HG03103 (cell line): ENCODE measurements at regions not wholly inside any gene's neighbourhood (a gene's known extent, or its start where the extent isn't known, plus 50 kb on each side); places are given as distances from the start of the nearest gene placed in this dataset.

Experiments
- ATAC-seq: cut with Tn5 transposase; IDR thresholded peaks from one replicate; pipeline ENCODE4 v1.9.1; 2021; ENCODE audit warnings: low read depth; ENCODE audit not compliant: unreplicated experiment

DNA sequence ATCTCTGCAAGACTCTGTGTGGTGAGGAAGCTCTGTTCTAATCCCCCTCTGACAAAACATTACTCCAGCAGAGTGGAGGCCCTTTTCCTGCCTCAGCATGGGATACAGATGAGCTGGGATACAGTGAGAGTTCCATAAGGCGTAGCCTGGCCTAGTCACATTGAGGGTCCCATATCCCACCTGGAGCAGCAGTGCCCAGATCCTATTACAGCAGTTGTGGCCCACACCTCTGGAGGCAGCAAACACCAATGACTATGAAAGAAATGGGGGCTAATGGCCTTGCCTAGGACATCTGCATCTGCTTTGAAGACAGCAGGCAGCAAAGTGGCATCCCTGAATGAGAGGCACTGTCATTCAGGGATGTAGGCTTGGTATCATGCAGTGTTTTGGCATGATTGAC lies 534.5 kb downstream of the TDRD15 start:
- ATAC-seq, result no peak

DNA sequence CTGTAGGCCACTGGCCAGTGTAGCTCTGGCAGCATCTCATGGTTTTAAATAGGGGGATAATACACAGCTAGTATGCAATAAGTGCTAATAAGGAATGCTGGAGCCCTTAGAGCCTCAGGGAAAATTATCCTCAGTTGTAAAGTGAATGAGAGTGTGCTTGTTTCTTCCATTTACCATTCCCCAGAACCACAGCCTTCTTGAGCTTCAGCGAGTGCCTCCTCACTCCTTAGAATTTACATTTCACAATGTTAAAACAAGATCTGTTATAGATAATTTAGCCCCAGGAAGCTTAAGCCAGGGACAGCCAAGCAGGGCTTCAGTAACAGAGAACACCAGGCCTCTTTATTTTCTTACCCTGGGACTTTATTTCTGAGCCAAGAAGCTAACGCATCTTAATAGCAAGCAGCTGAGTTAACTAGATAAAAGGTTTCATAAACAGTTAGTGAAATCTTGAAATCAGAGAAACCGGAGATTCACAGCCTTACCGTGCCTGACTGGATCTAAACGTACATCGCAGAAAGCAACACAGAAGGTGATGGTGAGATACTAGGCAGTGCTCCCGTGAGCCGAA lies 535.2 kb downstream of the TDRD15 start:
- ATAC-seq, result no peak

DNA sequence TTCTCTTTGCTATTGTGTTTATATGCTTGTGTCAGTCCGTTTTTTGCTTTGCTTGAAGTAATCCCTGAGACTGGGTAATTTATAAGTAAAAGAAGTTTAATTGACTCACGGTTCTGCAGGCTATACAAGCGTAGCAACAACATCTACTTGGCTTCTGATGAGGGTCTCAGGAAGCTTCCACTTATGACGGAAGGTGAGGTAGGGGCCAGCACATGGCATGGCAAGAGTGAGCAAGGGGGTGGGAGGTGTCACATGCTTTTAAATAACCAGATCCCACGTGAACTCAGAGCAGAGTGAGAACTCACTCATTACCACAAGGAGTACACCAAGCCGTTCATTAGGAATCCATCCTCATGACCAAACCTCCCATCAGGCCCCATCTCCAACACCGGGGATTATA lies 540.3 kb downstream of the TDRD15 start:
- ATAC-seq, result no peak

DNA sequence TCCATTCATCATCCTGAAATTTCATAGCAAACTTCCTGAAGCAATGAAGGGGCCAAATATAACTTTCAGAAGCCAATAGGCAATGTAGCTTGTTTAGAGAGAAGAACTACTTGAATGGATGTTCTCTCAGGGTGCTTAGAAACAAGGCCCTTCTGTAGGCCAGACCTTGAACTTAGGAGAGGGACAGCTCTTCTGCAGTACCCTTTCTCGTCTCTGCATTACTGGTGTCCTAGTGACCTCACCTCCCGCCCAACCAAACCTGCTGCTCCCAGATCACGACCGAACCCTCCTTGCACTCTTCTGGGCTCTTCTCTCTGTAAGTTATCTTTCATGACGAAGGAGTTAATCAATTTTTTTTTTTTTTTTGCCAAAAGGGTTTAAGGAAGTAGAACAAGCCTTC lies 543.9 kb downstream of the TDRD15 start:
- no peak for ATAC-seq

DNA sequence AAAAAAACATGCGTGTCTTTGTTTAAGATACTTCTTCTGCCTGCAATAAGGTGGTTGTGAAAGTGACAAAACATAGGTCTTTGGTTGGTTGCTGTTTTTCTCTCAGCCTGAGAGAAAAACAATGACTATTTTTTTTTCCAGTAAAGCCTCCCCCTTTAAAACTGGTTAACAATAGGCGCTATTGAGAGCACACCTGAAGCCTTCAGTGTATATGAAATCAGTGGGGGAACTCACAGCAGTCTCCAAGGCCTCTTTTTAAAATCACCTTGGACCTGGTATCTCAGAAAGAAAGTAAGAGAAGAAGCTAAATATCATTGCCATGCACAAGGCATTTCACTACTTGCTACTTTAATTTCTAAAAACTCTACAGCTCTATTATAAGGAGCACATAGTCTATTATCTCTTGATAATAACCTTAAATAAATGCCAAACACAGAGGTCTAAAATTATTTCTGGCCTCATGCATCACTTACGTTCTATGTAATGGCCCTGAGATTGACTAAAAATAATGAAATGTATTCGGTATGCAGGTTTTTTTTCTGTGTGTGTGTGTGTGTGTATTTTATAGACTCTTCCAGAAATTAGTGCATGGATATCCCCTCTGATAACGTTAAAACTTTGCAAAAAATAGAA lies 544.4 kb downstream of the TDRD15 start:
- ATAC-seq, result no peak

DNA sequence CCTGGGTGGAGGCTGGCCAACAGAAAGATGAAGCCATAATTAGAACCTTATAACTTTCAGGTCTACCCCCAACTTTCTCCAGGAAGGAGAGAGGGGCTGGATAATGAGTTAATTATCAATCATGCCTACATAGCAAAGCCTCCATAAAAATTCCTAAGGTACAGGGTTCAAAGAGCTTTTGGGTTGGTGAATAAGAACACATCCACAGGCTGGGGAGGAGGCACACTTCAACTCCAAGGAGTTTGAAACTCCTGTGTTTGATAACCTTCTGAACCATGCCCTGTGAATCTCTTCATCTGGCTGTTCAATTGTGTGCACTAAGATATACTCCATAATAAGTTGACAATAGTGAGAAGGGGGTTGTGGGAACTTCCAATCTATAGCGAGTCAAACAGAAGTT lies 552.3 kb downstream of the TDRD15 start:
- no peak for ATAC-seq

DNA sequence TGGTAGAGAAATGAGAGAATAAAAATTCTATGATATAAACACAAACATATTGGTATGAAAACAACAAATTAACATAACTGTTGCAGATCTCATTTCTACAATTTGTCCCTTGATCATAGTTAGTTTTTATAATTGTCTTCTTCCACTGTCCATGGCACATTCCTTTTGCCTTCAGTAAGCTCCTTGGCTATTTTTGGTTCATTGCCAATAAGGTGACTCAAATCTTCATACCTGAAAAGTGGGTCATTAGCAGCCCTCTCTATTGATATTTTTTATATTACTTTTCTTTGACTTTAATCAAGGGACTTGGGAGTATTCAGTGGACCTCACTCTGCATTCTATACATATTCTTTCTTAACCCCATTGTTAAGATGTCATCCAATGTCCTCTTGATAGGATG lies 552.9 kb downstream of the TDRD15 start:
- ATAC-seq, result no peak

DNA sequence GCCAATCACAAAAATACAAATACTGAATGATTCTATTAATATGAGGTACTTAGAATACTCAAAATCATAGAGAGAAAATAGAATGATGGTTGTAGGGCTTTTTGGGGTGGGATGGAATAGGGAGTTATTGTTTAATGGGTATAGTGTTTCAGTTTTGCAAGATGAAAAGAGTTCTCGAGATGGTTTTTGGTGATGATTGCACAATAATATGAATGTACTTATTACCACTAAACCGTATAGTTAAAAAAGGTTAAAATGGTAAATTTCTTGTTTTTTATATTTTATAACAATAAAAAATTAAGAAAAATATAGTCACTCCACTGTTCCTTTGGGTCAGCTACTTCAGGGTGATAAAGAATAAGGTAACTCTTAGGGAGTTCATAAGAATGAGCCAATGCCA lies 560.1 kb downstream of the TDRD15 start:
- no peak for ATAC-seq

DNA sequence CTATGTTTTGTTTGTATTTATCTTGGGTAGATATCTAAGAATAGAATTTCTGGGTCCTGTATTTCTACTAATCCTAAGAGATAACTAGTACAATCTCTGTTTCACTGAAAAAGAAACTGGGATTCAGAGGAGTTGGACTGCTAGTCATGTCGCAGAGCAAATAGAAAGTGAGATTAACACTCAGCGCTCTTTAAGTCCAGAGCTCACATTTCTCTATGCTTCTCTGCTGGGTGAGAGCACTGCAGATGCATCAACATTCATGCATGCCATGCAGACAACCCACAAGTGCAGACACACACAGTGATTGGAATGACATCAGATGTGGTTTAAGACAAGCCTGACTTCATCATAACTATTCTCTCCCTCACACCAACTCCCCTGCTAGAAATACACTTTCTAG lies 563.8 kb downstream of the TDRD15 start:
- ATAC-seq, result no peak

DNA sequence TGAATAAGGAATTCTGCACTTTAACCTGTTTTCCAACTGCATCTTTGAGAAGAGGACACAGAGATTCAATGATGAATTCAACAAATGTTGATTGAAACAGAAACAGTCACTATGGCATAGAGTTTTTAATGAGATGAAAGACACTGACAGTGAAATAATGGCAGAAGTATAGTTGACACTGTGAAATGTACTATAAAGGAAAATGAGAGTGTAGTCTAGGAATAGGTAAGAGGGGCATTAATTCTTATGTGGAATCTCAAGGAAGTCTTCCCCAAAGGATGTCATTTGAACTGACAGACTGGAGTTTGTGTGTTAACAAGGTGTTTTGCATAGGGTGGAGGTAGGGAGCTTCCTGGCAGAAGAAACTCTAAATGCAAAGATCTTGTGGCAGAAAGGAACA lies 566.2 kb downstream of the TDRD15 start:
- no peak for ATAC-seq

DNA sequence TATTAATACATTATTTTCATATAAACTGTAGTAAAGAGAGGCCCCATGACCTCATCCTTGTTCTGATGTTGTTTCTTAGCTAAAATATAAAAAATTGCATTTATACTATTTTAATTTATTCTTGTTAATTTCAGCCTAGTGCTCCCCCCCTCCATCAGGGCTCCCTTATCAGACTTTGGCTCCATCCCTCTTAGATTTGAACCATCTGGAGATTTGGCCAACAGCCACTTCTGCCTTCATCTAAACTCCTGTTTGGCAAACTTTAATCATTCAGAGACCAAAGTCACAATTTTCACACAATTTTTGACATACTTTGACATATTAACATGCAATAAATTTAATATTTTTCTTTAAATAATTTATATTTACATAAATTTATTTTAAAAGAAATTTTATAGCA lies 569.3 kb downstream of the TDRD15 start:
- ATAC-seq, result no peak

DNA sequence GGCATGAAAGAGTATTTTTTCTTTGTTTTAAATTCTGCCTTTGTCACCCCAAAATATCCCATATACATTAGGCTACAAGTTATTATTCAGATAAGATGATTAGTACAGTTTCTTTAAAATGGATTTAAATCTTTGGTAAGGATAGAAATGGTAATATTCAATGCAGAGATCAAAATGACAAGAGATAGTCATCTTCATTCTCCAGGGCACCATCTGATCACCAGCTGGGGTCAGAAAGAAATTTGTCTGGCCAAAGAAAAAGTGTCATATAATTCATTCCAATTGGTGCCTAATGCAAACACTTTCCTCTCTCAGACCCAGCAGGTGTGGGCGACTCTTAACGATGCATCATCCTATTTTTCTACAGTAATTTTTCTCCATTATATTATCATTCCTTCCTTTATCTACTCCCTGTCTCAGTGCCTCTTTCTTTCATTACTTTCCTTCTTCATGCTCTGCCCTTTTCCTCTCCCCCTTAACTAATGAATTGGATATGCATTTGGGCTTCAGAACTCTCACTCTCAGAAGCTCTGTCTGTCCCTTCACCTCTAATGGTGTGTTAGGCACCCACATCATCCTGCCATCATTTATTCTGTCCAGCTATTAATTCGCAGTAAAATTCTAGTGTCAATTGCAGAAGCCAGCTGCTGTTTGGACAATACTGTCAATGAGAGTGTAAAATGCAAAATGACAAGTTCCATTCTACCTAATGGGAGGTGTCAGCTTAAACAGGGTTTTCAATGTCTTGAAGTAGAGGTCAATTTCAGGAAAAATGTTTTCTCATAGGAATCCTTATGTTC lies 570.5 kb downstream of the TDRD15 start:
- no peak for ATAC-seq

DNA sequence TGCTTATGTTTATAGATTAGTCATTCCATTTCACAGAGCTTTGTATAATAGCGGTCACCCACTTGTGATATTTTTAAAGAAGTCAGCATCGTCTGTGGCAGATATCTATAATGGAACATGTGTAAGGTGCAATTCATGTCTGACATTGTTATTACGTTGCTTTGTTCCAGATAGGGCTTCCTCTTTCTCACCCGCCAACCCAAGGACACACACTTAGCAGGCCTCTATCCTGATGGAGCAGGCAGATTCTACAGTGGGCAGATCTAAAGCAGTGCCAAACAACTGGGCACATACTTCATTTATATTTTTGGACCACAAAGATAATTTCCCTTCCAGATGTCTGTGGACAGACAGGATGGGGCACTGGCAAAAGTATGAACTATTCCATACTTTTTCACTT lies 573.1 kb downstream of the TDRD15 start:
- ATAC-seq, result no peak

DNA sequence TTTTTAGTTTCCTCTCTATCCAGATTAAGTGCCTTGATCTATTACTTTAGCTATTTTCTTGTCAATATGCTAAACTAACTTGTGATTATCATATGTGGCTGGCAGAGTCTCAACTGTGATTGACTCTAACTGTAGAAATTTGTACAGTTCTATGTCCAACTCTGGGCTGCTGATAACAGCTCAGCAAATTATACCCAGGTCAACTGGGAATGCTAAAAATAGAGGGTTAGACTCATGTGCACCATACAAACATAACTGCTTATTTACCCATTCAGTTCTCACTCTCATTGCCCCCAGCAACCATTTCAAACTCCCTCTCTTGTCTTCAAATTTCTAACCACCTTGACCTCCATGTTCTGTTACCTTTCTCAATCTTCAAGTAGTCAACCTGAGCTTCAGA lies 576.9 kb downstream of the TDRD15 start:
- no peak for ATAC-seq

DNA sequence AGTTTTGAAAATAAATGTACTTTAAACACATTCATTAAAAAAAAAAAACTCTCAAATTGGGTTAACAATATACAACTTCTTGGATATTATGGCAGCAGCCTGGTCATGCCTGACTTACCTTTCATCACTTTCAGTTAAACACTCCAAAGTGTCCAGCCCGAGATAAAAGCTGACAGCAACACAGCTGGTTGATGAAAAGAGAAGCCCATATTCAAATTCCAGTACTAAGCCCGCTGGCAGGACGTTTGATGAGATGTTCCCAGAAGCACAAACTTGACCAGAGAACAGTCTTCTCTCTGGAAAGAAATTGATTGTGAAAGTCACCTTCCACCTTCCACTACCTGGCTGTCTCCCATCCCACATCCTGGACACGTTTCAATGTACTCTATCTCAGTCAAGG lies 586.3 kb downstream of the TDRD15 start:
- no peak for ATAC-seq

DNA sequence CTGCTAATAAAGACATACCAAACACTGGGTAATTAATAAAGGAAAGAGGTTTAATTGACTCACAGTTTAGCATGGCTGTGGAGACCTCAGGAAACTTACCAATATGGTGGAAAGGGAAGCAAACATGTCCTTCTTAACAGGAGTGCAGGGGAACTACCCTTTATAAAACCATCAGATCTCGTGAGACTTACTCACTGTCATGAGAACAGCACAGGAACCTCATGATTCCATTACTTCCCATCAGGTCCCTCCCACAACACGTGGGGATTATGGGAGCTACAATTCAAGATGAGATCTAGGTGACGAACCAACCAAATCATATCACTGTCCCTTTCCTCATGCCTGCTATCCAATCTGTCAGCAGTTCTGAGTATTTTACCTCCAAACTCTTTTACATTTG lies 586.7 kb downstream of the TDRD15 start:
- ATAC-seq, result no peak

DNA sequence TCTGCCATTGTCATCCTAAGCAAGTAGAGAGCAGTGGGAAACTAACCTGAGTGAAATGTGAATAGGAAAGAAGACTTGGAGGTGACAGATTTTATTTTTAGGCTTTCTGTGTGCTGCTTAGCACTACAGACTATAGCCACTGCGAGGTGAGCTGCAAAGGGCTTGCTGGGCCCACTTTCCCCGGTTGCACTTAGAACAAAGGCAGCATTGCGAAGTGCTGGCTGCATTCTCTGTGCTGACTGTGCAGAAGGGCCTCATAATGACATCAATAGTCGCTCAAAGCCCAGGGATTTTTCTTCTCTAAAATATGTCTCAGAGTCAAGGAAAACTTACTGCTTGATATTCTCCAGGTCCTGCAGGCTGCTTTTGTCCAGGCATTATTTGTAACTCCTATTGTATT lies 592.1 kb downstream of the TDRD15 start:
- ATAC-seq, result no peak

DNA sequence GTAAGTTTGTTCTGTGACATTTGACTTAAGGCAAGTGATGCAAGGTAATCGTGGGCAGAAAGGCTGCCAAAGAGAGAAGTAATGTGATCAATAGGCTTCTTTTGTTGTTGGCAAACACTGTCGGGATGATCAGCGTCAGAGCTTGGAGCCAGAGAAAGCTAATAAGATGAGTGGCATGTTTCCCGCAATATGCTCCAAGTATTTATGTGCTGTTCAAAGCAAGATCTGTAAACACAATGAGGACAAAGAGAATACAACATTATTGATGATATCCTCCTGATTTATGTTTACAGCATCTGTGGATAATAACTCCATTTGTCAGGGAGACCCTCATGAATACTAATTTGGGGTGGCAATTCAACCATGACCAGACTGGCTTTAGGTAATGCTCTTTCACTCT lies 603.3 kb downstream of the TDRD15 start:
- no peak for ATAC-seq

DNA sequence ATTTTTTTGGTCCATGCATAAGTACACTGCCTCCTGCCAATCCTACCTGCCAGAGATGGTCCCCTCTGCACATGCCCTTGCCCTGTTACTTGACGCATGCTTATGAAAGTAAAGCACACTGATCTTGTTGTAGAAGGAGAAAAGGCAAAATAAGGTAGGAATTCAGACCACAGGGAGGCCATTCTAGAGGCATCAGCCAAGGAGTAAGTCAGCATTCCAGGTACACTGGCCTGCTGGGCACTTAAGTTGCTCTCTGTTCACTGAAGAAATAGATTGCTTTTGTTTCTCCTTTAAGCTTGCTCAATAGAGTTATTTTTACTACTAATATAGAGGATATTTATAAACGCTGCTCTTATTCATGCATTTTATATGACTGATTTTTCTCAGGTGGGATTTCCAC lies 604.4 kb downstream of the TDRD15 start:
- no peak for ATAC-seq

DNA sequence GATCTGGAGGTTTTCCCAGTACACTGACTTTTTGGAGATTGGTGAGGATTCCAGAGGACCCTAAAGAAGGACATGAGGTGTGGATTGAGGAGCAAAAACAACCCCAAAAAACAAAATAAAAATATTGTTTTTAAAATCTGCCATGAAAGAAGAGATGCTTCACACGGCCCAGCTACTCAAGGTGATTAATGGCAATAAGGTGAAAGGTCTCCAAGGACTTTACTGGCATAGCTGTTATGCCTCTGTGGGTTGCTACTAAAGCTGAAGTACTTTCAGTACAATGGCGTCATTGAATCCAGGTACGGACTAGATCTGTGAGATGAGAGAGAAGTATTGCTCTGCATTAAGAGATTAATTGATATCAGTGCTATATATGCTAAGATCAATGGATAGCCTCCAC lies 606.4 kb downstream of the TDRD15 start:
- ATAC-seq, result no peak

DNA sequence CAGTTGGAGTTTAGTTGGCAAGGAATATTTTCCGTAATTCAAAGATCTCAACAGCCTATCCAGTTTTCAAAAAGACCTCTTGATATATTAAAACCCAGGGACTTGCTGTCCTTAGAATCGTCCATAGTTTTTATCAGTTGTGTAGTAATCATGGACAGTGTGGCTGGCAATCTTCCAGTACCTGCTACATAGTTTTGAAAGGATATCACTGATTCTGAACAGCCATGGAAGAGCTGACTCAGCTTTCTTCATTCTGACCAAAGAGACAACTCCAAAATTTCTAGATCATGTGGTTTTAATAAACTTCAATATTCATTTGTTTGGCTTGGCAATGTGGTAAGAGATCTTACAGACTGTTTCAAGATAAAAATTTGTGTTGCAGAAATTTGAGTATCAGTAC lies 616.7 kb downstream of the TDRD15 start:
- no peak for ATAC-seq

DNA sequence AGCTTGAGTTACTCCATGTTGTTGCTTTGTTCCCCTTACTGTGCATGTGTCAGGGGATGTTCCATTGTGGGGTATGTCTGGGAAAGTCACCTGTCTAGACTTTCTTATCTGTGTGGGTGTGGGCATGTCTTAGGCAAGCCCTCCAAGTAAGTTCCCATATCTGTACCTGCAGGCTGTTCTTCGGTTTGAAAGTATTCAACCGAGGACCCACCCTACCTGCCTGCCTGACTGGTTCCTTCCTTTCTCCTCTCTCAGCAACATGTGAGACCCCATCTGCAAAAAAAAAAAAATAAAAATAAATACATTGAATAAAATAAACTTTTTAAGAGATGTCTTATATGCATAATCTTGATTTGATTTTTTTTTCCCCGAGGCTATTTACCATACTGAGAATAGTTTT lies 622.7 kb downstream of the TDRD15 start:
- no peak for ATAC-seq
